Tongue (tissue), 1 donor: ENCODE measurements at regions not wholly inside any gene's neighbourhood (a gene's known extent, or its start where the extent isn't known, plus 50 kb on each side); places are given as distances from the start of the nearest gene placed in this dataset.

Experiments used
- DNase-seq: peaks from one replicate; pipeline ENCODE4 v3.0.0-alpha.2; 2015

DNA sequence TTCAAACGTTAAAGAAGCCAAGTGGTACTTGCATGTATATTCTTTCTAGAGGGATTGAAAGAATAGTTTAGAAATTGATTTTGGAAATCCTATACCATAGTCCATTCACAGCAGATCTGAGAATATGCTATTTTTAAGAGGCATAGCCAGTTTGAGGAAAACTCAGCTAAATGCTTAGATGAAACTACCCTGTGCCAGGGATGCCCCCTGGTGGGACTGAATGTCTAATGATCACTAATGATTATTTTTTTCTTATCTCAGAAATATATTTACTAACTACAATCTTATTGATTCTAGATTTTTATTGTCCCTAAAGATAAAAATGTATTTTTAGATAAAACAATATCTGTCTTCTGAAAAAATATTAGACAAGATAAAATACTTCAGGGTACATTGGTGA, 844.9 kb upstream of the PHF14 start:
- peak; percentile 13 for DNase-seq

DNA sequence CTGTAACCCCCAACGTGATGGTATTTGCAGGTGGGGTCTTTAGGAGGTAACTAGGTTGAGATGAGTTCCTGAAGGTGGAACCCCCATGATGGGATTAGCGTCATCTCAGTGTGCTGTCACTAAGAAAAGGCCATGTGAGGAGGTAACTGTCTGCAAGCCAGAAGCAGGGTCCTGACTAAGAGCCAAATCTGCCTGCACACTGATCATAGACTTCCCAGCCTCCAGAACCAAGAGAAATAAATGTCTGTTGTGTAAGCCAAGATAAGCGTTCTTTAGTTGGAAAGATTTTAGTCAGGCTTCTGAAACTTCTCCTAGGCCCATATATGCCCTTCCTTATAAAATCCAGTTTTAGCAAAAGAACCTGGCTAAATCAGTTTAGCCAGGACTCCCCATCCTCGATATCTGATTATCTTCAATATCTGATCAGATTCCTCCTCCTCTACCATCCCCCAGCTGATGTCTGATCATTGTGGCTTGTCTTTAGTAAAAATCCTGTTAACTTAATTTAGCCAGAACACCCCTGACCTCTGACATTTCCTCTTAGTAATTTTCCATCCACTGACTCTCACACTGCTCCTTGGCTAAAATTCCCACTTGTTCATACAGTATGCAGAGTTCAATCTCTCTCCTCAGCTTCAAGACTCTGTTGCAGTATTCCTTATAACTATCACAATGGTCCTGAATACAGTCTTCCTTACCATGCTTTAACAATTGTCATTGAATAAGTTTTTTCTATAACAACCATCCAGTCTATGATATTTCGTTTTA, 835.4 kb upstream of the PHF14 start:
- no peak for DNase-seq

DNA sequence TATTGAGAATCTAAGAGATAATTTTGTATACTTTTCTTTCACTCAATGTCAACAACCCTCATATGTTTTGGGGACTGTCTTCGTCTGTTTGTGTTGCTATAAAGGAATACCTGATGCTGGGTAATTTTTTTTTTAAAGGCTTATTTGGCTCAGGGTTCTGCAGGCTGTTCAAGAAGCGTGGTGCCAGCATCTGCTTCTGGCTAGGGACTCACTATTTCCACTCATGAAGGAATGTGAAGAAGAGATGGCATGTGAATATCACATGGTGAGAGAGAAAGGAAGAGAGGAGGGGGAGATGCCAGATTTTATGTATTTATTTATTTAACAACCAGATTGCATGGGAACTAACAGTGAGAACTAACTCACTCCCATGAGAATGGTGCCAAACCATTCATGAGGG, 827.4 kb upstream of the PHF14 start:
- DNase-seq = no peak

DNA sequence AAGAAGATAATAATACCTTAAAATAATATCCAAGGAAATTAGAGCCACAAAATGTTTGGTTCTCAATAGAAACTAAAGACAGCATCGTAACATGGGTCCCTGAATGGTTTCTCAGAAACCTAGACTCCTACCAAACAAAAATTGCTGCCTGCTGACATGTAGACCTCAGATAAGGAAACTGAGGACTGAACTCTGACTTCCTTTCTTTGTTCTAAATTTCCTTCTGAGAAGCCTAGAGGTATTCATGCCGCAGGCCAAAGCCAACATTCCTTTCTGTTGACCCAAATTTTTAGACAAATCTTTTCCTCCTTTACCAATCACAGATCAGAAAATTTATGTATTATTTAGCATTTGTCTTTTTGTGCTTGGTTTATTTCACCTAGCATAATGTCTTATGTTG, 816.7 kb upstream of the PHF14 start:
- no peak for DNase-seq

DNA sequence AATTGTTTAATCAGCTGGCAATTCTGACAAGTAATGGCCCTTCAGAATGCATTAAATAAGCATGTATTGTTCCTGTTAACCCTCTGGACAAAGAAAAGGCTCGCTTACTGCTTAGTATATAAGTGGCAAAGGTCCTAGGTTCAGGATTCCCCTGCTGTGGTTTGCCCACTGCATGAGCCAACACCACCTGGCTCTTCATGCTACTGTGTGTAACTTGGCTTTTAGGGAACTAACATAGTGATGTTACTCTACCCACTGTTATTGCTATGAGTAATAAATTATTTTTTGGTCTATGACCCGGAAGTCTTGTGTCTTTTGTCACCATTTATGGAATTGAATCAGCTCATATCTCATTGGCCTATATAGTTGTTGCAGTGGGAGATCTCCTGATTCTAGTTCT, 791.7 kb upstream of the PHF14 start:
- no peak for DNase-seq

DNA sequence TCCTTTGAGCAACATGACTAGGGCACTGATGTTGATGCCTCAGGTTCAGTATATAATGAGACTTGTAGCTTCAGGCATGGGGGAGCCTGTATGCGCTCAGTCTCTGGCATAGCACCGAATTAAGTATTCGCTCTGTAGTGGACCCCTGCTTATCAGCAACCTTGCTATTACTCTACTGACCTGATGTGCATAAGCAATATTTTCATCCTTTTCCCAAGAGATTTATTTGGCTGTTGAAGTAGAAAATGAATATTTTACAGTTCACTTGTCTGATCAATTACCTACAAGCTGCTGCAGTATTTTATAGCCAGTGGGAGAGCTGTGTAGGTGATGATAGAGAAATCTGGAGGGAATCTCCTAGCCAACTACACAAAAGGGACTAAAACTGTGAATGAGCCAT, 781.6 kb upstream of the PHF14 start:
- DNase-seq = no peak

DNA sequence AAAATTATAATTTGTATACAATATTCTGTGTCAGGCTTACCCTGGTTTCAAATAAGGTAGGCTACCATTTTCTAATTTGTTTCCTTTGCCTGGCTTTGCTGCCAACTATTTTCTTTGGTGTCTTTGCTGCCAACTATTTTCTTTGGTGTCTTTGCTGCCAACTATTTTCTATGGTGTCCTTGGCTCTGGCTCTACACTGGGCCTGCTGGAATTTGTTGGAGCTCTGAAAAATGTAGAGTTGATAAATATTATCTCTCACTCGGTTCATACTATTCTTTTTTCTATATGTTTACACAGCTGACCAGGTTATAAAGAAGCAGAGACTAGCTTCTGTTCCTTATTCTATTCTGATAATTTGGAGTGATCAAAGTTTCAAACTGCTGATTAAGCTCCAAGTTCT, 768.0 kb upstream of the PHF14 start:
- DNase-seq = no peak

DNA sequence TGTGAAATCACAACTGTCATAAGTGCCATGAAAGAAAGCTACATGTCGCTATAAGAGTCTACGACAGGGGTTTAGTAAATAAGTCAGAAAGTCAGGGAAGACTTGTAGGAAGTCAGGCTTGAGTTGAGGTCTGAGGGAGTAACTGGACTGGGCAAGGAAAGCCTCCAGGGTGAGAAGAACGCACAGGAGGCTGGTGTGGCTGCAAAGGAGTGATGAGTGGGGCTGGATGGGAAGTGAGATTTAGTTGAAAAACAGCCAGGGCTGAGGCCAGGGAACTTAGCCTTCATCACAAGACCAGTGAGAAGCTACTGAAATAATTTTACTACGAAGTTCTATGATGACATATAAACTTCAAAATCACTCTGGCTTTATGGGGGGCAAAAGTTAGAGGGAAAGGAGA, 763.7 kb upstream of the PHF14 start:
- no peak for DNase-seq

DNA sequence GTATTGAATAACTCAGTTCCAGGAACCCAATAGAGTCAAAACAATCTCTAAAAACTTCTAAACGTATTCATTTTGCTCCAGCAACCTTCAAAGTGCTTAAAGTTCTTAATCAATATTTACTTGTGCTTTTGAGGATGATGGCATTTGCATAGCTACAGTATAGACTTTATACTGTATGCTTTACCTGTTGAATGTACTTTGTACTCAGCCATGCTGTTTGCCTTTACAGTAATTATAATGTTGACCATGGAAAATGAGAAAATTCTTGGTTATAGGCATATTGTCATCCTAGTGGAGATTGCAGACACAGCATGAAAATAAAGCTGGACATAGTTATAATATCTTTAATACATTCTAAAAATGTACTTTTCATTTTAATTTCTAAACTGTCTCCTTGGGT, 762.7 kb upstream of the PHF14 start:
- no peak for DNase-seq

DNA sequence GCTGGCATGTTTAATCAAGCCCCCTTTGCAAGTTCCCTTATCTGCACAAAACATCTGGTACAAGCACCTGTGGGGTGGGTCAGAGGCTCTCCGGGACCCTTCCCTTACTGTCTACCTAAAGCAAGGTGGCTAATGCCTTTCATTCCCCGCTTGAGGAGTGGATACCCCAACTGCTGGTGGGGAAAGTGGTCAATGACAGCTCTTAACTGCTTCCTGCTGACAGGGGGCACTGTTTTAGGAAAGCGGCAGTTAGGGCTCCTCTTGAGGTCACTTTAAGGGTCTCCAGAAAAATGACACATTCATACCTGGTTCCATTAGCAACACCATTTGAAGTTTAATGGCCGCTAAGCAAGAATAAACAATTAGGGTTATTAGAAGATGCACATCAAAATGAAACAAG, 761.8 kb upstream of the PHF14 start:
- no peak for DNase-seq

DNA sequence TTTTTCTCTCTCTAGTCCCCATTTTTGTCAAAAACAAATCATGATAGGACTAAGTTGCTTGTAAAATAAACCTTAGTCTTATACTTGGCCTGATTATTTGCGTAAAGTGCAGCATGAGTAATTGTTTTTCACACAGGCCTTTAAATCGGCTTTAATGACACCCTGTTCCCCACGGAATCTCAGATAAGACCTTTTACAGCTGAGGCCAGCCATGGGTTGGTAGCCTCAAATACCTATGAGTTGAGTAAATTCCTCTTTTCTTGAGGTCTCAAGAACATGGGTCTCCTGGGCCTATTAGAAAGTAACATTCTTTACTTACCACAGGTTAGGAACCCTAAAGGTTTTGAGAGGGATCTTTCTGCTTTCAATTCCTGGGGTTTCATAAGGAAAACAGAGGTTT, 761.0 kb upstream of the PHF14 start:
- DNase-seq = no peak

DNA sequence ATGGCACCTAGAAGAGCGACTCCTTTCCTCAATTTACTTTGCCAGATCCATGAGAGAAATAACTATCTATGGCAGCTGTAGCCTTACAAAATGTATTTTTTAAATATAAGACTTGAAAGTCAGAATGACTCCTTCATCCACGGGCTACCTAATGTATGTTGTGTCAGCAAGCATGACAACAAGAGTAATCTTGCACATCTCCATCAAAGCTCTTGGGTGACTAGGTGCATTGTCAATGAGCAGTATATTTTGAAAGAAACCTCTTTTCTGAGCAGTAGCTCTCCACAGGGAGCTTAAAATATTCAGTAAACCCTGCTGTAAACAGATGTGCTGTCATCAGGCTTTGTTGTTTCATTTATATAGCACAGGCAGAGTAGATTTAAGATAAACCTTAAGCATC, 757.2 kb upstream of the PHF14 start:
- no peak for DNase-seq

DNA sequence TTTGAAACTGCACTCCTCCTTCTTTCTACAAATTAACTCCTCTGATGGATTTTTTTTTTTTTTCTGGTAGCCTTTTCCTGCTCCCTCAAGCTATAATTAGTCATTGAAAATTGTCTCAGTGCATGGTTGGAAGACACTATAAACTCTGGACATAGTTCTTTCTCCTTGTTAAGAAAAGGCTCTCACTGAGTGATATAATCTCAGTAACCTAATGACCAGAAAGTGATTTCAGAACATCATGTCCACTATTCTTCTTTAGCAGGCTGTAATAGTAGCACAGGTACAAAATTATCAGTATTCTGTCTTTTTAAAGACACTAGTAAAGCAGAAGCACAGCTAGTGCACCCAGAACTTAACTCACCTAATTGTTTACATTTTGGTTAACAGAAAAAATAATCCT, 752.6 kb upstream of the PHF14 start:
- DNase-seq = no peak

DNA sequence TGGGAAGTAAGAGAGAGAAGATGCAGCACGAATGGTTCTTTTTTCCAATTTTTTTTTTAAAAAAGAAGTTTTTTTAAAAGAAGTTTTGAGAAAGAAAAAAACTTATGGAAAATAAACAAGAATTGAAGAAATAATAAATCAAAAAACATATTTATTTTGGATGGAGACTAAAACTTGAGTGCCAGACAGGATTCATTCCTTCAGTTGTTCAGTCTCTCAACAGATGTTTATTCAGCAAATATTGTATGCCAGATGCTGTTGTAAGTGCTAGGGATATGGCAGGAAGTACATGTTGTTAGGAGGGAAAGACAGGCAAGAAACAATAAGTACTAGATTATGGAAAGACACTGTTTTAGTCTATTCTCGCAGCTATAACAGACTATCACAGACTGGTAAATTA, 750.7 kb upstream of the PHF14 start:
- DNase-seq = peak; percentile 56

DNA sequence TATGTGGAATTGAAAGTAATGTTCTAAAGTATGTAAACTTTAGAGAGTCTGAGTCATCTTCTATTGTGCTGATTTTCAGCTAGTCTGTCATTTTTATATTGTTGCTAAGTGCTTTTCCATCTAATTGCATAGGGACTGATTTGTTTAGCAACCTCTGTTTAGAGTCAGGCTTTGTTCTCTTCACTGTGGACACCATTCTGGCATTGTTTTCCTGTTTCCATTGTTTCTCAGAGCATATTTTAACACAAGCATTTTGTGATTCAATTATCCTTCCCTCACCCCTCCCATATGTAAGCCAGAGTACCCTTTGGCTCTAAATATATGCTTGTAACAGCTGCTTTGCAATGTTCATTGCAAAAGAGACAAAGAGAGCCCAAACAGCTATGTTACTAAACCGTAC, 748.4 kb upstream of the PHF14 start:
- DNase-seq = peak; percentile 83

DNA sequence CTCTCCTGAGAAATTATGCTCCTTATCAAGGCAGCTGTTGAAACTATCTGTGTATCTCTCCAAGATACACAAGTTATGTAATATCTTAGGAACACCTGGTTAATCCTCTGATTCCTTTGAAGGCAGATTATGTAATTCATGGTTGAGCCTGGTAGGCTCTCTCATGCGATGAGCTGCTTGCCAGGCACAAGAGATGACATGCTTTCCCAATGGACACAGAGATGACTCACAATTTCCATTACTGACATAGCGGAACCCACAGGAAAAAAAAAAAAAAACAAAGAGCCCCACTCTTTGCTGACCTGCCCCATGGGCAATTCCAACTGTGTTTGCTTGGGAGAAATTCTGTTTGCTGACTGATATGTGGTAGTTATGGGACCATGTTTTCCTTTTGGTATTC, 736.4 kb upstream of the PHF14 start:
- peak; percentile 14 for DNase-seq

DNA sequence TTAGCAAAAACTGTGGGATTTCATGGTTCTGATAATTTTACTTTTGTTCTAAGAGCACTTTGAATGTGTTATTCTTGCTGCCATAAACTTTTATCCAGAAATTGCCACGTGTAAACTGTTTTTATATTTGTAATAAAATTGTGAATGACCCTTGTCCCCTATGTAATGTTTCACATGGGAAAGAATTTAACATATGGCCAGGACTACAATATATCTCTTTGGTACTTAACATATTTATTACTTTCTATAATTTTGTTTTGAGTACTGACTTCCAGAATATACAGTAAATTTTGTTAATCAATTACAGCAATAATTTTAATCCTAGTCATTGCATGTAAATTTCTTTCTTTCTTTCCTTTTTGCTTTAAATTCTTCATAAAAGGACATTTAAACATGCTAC, 735.0 kb upstream of the PHF14 start:
- no peak for DNase-seq

DNA sequence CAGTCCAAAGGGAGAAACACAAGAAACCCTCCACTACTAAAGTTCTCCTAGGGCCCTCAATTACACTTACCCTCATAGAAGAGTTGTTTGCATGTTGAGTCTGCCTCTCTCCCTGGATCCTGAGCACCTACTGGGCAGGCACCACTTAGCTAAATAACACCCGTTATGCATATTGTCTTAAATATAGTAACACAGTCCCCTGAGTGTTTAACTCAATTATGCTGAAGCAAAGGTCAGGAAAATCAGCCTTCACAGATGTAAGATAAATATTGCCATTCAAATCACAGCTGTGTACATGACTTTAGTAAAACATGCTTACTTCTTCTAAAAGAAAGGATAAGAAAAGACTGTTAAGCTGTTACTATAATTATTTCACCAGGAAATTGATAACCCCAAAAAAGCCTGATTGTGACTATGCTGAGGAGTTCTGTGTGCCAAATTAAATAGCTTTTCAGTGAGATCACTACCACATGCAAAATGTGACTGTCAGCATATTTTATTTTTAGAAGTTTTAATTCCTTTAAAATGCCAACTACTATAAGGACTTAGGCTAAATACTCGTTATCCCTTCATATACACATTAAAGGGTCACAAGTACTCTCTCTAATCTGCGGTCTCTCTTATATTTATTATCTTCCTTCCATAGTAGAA, 733.9 kb upstream of the PHF14 start:
- DNase-seq = no peak

DNA sequence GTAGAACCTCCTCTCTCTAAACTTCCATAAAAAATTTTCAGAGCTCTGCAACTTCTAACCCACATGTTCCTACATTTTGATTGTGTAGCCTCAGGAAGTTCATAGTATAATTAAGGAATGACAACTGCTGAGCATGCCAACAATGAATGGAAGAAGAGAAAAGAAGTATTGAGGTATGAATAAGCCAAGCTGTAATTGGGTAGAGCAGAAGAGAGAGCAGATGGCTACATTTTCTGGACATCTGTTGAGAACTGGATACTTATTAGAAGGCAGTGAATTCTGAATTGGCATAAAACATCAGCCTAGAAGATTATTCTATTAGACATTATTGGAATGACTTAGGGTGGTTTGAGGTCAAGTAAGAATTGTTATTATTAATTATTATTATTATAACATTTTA, 728.3 kb upstream of the PHF14 start:
- no peak for DNase-seq

DNA sequence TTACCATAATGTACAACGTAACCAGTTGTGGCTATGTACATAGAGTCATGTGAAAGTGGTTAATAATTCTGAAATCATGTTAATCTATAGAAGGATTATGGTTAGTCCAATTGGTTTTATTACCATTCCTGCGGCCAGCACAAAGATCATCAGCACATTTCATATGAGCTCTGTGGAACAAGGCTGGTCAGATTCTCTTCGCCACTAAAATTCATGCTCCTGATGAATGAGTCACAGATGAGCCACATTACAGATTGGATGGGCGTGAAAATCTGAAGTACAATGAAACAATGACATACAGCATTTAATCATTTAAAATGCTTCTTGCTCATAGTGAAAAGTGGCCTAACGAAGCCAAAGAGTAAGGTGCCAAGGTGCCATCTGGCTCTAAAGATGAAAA, 716.2 kb upstream of the PHF14 start:
- no peak for DNase-seq

DNA sequence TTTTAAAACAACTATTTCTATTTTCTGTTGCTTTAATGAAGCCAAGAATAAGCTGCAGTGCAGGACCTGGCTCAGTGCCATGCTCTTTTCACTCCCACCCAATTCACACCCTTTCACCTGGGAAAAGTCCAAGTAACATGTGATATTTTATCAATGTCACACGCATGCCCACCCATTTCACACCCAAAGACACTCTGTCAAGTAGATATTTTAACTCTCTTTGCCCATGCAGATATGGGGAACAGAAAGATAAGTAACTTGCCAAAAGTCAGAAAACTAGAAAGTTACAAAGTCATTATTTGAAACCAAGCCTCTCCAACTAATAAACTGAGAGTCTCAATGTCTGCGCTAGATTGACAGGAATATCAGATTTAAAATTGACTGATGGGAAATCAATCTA, 706.7 kb upstream of the PHF14 start:
- DNase-seq = no peak

DNA sequence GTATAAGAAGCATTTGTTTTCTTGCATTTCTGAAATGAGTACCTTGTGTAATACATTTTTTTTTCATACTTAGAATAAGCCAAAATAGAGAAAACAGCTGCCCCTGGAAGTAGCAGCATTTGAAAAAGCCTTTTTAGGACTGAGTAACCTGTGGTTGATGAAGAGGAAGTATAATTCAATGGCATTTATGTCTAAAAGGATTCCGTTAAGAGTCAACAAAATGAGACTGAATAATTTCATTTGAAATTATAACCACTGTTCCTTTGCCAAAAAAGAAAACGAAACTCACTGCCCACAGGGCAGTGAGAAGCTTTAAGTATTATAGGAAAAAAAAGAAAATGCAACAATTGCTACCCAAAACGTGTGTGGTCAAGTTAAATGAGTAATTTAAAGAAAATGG, 705.6 kb upstream of the PHF14 start:
- DNase-seq = no peak

DNA sequence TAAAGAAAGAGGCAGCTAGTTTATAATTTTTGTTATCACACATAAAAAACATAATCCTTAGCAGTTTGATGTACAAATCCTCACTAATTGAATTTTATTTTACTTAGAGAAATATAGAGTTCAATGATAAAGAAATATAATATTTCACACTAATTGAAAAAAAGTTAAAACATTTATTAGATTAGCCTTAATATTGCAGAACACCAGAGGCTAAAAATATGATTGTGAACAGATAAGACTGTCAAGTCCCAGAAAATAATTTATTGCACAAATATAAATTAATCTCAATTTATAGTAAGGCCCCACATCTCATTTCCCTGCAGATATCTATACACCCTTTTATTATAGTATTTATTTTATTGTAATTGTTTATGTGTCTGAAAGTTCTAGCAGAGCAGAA, 690.8 kb upstream of the PHF14 start:
- no peak for DNase-seq

DNA sequence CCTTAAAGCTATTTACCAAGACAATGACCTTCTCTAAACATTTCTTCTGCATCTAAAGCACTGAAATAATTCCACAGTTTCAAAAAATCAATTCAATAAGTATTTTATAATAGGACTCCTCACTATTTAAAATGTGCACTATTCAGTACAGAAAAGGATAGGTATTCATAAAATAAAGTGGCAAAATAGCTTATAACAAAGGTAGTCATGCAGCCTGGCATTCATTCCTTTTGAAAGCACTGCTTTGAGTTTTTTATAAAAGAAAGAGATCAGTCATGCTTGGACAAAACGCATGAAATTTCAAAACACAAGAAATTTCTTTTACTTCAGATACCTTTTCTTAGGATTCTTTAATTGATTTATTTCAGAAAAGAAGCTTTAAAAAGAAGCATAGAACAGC, 689.7 kb upstream of the PHF14 start:
- no peak for DNase-seq

DNA sequence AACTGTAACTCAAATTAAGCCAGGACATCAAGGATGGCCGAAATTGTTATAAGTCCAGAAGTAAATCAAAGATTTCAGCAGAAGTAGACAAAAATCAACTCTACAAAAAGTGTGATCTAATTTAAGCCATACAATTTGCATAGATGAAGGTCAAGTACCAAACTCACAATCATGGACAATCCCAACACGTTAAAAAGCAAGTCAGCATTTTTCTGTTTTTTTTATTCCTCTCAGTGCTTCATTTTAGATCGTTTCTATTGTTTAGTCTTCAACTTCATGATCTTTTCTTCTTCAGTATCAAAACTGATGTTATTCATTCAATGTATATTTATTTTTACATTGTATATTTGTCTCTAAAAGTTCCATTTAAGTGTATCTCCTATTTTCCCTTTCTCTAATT, 674.3 kb upstream of the PHF14 start:
- no peak for DNase-seq
